GM18909 (cell line): ENCODE measurements at regions not wholly inside any gene's neighbourhood (a gene's known extent, or its start where the extent isn't known, plus 50 kb on each side); places are given as distances from the start of the nearest gene placed in this dataset.
"Not testable (repeated sequence)": the region's sequence is repeated elsewhere in the genome, so short reads cannot be mapped to it uniquely, and the experiment has no call there.

Source experiments
- ATAC-seq: cut with Tn5 transposase; IDR thresholded peaks from one replicate; pipeline ENCODE4 v1.9.1; 2021; ENCODE audit warnings: mild to moderate bottlenecking; ENCODE audit not compliant: unreplicated experiment, poor library complexity

GRCh38 chr2:36302911-36303310 lies 52.7 kb upstream of the CRIM1 start:
- ATAC-seq: no peak

- no peak for ATAC-seq
These were observed 53.7 kb upstream of the CRIM1 start for GRCh38 chr2:36301843-36302242.

- ATAC-seq: no peak
These were observed 54.9 kb upstream of the CRIM1 start for GRCh38 chr2:36300697-36301096.

- ATAC-seq: no peak
These were observed 58.8 kb upstream of the CRIM1 start for GRCh38 chr2:36296798-36297197.

- ATAC-seq: no peak
These were observed 61.3 kb upstream of the CRIM1 start for GRCh38 chr2:36294316-36294721.

- ATAC-seq: no peak
These were observed 65.2 kb upstream of the CRIM1 start for GRCh38 chr2:36290306-36290856.

- no peak for ATAC-seq
These were observed 65.8 kb upstream of the CRIM1 start for GRCh38 chr2:36289731-36290130.

GRCh38 chr2:36287363-36288275 lies 68.0 kb upstream of the CRIM1 start:
- ATAC-seq: peak; percentile 50

- ATAC-seq: not testable (repeated sequence)
These were observed 76.1 kb upstream of the CRIM1 start for GRCh38 chr2:36279506-36279905.

GRCh38 chr2:36277881-36278523 lies 77.6 kb upstream of the CRIM1 start:
- no peak for ATAC-seq

- ATAC-seq: peak; percentile 59
These were observed 78.3 kb upstream of the CRIM1 start for GRCh38 chr2:36277146-36277808.

GRCh38 chr2:36271266-36271665 lies 84.3 kb upstream of the CRIM1 start:
- ATAC-seq: no peak

- no peak for ATAC-seq
These were observed 84.8 kb upstream of the CRIM1 start for GRCh38 chr2:36270758-36271157.

- ATAC-seq: no peak
These were observed 88.4 kb upstream of the CRIM1 start for GRCh38 chr2:36267194-36267593.

GRCh38 chr2:36266536-36267121 lies 88.9 kb upstream of the CRIM1 start:
- ATAC-seq: no peak

GRCh38 chr2:36262581-36262980 lies 93.0 kb upstream of the CRIM1 start:
- no peak for ATAC-seq

GRCh38 chr2:36255863-36256262 lies 99.7 kb upstream of the CRIM1 start:
- ATAC-seq: no peak

GRCh38 chr2:36253086-36253485 lies 102.5 kb upstream of the CRIM1 start:
- no peak for ATAC-seq

- ATAC-seq: peak; percentile 82
These were observed 109.1 kb upstream of the CRIM1 start for GRCh38 chr2:36246320-36246990.

GRCh38 chr2:36245651-36246050 lies 109.9 kb upstream of the CRIM1 start:
- no peak for ATAC-seq
